ENCODE measurements at regions not wholly inside any gene's neighbourhood (a gene's known extent, or its start where the extent isn't known, plus 50 kb on each side); places are given as distances from the start of the nearest gene placed in this dataset.

- TF ChIP-seq CTCF (IDR thresholded peaks at IDR 0.05 in 4 of 5, conservative IDR thresholded peaks at IDR 0.05 in 1 of 5) (no peak), POLR2A (IDR thresholded peaks at IDR 0.05) (no peak)
These were observed 102.8 kb upstream of the RASSF8 start for GRCh38 chr12:25855716-25856115.

Data from gastrocnemius medialis (tissue), 4 donors.